GM20000 (cell line): ENCODE measurements at regions not wholly inside any gene's neighbourhood (a gene's known extent, or its start where the extent isn't known, plus 50 kb on each side); places are given as distances from the start of the nearest gene placed in this dataset.

ENCODE experiments used
- DNase-seq: peaks from one replicate; pipeline ENCODE4 v3.0.0; 2012; ENCODE audit warnings: low spot score
- TF ChIP-seq, protein P1 (sequence below): IDR thresholded peaks from 2 replicates; pipeline ENCODE4 v1.5.1; 2012; ENCODE audit warnings: mild to moderate bottlenecking, control low read depth; ENCODE audit errors: extremely low read depth, missing control alignments

DNA sequence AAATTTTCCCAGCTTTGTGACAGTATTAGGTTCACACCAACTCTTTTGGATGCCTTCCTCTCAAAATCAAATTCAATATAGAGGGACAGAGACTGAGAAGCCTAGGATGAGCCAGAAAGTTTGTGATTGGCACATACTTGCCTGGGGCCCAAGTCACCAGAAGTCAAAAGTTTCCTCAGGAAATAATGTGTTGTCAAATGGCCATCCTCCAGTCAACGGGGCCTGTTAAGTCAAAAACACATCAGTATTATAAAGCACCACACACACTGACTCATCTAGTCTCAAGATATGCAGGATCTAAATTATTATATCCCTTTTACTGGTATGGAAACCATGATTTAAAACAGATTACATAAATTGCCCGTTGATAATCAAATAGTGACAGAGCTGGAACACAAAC is 158.1 kb downstream of the AHR start:
- TF ChIP-seq, protein P1, sequence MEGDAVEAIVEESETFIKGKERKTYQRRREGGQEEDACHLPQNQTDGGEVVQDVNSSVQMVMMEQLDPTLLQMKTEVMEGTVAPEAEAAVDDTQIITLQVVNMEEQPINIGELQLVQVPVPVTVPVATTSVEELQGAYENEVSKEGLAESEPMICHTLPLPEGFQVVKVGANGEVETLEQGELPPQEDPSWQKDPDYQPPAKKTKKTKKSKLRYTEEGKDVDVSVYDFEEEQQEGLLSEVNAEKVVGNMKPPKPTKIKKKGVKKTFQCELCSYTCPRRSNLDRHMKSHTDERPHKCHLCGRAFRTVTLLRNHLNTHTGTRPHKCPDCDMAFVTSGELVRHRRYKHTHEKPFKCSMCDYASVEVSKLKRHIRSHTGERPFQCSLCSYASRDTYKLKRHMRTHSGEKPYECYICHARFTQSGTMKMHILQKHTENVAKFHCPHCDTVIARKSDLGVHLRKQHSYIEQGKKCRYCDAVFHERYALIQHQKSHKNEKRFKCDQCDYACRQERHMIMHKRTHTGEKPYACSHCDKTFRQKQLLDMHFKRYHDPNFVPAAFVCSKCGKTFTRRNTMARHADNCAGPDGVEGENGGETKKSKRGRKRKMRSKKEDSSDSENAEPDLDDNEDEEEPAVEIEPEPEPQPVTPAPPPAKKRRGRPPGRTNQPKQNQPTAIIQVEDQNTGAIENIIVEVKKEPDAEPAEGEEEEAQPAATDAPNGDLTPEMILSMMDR, result no peak
- no peak for DNase-seq

DNA sequence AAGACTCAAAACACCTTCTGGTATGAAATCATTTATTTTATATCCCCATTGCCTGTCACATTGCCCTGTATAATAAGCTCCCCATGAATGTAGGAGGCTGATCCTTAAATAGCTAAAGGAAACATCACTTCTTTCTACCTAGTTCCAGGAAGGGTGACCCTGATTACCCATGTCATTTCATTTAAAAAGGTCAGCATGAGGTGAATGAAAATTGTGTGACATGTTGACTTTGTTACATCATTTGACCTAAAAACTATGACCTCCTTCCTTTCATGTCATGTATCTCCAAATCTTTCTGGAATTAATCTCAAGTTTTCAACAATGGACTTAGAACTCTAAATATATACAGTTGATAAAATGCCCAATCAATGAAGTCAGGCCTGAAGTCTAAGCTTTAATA is 161.5 kb downstream of the AHR start:
- TF ChIP-seq, protein P1, result no peak
- no peak for DNase-seq

DNA sequence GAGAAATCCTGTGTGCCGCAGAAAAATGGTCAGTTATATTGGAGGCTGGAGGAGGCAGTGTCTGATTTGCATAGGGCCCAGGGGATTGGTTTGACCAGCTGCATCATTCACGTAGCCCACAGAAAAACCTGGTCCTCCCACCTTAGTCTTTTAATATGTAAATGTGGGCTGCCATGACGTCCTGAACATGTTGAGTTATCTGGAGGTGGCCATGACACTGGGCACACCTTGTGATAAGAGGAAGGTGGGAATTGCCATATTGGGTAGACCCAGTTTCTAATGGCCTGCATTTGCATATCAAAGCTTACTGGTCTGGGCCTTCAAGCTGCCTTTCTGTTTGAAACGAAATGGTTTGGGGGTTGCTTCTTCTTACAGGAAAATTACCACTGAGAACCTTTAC is 162.2 kb downstream of the AHR start:
- TF ChIP-seq, protein P1, result no peak
- no peak for DNase-seq

DNA sequence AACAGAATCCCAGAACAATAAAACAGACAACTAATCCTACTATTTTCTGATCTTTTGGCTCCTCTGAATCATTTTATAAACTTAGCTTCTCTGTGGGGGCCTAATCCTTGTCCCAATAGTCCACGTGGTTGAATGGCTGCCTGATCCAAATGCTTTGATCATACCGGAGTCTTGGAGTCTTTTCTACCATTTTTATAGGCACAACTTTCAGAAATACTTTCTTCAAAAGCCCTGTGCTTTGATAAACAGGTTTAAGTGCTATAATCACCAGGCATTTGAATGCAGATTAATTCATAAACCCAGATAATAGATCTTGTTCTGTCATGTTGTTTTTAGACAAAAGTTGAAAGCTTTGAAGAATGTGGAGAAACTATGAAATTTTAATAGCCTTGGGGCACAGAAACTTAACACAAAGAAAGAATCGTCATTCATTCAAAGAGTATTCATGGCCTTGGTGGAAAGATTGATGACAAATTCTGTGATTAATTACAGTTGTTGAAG is 163.7 kb downstream of the AHR start:
- TF ChIP-seq, protein P1, result no peak
- no peak for DNase-seq

DNA sequence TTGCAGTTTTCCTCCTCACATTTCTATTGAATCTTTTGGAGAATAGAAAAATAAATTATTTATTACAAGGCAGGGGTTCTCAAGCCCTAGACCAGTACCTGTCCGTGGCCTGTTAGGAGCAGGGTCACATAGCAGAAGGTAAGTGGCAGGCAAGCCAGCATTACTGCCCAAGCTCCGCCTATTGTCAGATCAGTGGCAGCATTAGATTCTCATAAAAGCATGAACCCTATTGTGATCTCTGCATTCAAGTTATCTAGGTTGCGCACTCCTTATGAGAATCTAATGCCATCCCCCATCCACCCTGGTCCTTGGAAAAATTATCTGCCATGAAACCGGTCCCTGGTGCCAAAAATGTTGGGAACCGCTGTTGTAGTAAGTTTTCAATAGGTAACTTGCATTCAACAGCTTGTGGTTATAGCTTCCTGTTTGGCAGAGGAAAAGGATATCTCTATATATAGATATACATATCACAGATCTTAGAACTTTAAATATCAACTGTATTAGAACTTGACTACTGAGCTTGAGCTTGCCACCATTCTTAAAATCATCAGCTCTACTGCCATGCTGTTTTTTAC is 165.1 kb downstream of the AHR start:
- TF ChIP-seq, protein P1, result no peak
- DNase-seq, result no peak

DNA sequence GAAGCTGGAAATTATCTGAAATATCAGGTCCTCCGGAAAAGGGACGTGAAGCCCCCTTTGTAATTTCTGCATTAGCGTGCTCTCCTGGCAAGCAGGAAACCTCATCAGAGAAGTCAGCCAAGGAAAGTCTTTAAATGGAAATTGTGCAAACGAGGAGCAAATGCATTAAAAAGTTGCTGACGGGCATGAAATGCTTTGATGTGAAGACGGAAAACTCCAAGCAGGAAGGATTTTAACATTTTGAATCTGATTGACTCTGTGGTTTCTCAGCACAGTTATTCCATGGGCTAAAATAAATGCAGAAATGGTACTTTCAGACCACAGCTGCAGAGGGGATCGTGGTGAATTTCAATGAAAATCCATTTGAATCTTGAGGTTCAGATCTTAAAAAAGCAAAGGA is 167.8 kb downstream of the AHR start:
- DNase-seq, result no peak
- TF ChIP-seq, protein P1, result no peak

DNA sequence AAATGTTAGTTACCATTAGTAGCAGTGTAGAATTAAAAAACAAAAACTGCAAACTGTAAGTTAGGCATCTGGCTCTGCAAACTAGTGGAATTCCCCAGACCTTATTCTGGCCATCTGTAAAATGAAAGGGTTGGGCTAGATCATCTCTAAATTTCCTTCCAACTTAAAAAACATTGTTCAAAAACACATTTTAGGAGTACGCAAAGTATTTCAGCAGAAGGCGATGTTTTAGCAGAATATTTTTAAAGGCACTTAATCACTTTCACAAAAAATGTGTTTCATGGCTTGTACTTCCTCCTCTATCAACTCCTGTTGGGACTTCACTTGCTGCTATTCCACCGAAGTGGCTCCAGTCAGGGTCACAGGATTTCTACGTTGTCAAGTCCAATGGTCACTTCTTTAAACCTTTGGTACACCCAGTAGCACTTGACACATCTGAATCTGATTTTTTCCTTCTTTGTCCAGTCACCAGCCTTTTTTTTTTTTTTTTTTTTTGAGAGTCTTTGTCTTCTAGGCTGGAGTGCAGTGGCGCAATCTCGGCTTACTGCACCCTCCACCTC is 169.0 kb downstream of the AHR start:
- no peak for DNase-seq
- TF ChIP-seq, protein P1, result no peak
